CD14-positive monocyte (primary cell): ENCODE measurements at regions not wholly inside any gene's neighbourhood (a gene's known extent, or its start where the extent isn't known, plus 50 kb on each side); places are given as distances from the start of the nearest gene placed in this dataset.

Experiments
- DNase-seq, 3 donors: peaks; one replicate each; pipeline ENCODE4 v3.0.0-alpha.2; 2011 to 2022
- H2AFZ ChIP-seq: 2 replicates; pipeline ENCODE4 v1.6.0; 2012; ENCODE audit warnings: mild to moderate bottlenecking, low read depth, low read length, inconsistent platforms; ENCODE audit not compliant: insufficient read depth, poor library complexity, severe bottlenecking
- H3K27ac ChIP-seq, 2 donors: 1 replicate in 1 of 2; 2 replicates in 1 of 2; pipeline ENCODE4 v1.5.1; 2012 to 2013; ENCODE audit warnings: low read length in 2 of 2, control low read depth in 1 of 2, inconsistent platforms in 1 of 2, low read depth in 1 of 2, mild to moderate bottlenecking in 1 of 2
- H3K27me3 ChIP-seq, 2 donors: one replicate each; pipeline versions ENCODE4 v1.6.0 to v1.6.1; 2011 to 2013; ENCODE audit warnings: low read length in 2 of 2; ENCODE audit not compliant: control insufficient read depth in 2 of 2, insufficient read depth in 2 of 2
- H3K36me3 ChIP-seq, 2 donors: replicated peaks in 1 of 2; 1 replicate in 1 of 2; 2 replicates in 1 of 2; pipeline versions ENCODE4 v1.5.1 to v1.6.1; 2012 to 2013; ENCODE audit warnings: low read length in 2 of 2, control low read depth in 1 of 2, inconsistent platforms in 1 of 2, mild to moderate bottlenecking in 1 of 2; ENCODE audit not compliant: insufficient read depth in 2 of 2, control insufficient read depth in 1 of 2
- H3K4me1 ChIP-seq, 2 donors: 1 replicate in 1 of 2; 2 replicates in 1 of 2; pipeline versions ENCODE4 v1.5.1 to v1.6.1; 2012 to 2013; ENCODE audit warnings: low read length in 2 of 2, control low read depth in 1 of 2, inconsistent platforms in 1 of 2, mild to moderate bottlenecking in 1 of 2, moderate library complexity in 1 of 2; ENCODE audit not compliant: insufficient read depth in 2 of 2, control insufficient read depth in 1 of 2
- H3K4me2 ChIP-seq: replicated peaks from 2 replicates; pipeline ENCODE3; 2012; ENCODE audit warnings: low read length, moderate library complexity, mild to moderate bottlenecking; ENCODE audit not compliant: poor library complexity, severe bottlenecking; ENCODE audit errors: extremely low read depth
- H3K4me3 ChIP-seq, 3 experiments: fragments of 200-600 bp in 1 of 3; sonication (generic) in 1 of 3; replicated peaks in 1 of 3; 1 replicate in 2 of 3; 2 replicates in 1 of 3; pipeline ENCODE4 v1.5.1; 2011 to 2013; ENCODE audit warnings: low read length in 3 of 3, mild to moderate bottlenecking in 3 of 3, control low read depth in 2 of 3, low read depth in 2 of 3, inconsistent platforms in 1 of 3, moderate library complexity in 1 of 3
- H3K79me2 ChIP-seq: 2 replicates; pipeline ENCODE4 v1.6.0; 2012; ENCODE audit warnings: mild to moderate bottlenecking, control low read depth, inconsistent platforms, low read length, moderate library complexity; ENCODE audit not compliant: insufficient read depth
- H3K9ac ChIP-seq: 2 replicates; pipeline ENCODE4 v1.6.0; 2017; ENCODE audit warnings: low read length, mild to moderate bottlenecking; ENCODE audit not compliant: insufficient read depth, poor library complexity, severe bottlenecking
- H3K9me3 ChIP-seq, 2 donors: replicated peaks in 1 of 2; 1 replicate in 1 of 2; 2 replicates in 1 of 2; pipeline versions ENCODE4 v1.5.1 to v1.6.1; 2012 to 2013; ENCODE audit warnings: low read length in 2 of 2, control low read depth in 1 of 2; ENCODE audit not compliant: control insufficient read depth in 1 of 2, insufficient read depth in 1 of 2
- H4K20me1 ChIP-seq: 2 replicates; pipeline ENCODE4 v1.6.0; 2012; ENCODE audit warnings: mild to moderate bottlenecking, low read length, control low read depth, moderate library complexity; ENCODE audit not compliant: insufficient read depth
- H3K27ac Mint-ChIP-seq, 7 donors: one replicate each; pipeline ENCODE4 v1.8.0; 2020; ENCODE audit warnings: mild to moderate bottlenecking in 7 of 7, mixed read lengths in 7 of 7, moderate library complexity in 6 of 7, inconsistent platforms in 2 of 7
- H3K27me3 Mint-ChIP-seq, 3 donors: one replicate each; pipeline ENCODE4 v1.8.0; 2021 to 2022; ENCODE audit warnings: low read depth in 3 of 3, mild to moderate bottlenecking in 3 of 3, mixed read lengths in 3 of 3, moderate library complexity in 3 of 3, inconsistent platforms in 1 of 3
- H3K36me3 Mint-ChIP-seq, 2 donors: one replicate each; pipeline ENCODE4 v1.8.0; 2020; ENCODE audit warnings: mixed read lengths in 2 of 2, inconsistent platforms in 1 of 2, mild to moderate bottlenecking in 1 of 2
- H3K4me1 Mint-ChIP-seq: one replicate; pipeline ENCODE4 v1.8.0; 2020; ENCODE audit warnings: mild to moderate bottlenecking, mixed read lengths
- H3K4me3 Mint-ChIP-seq, 2 donors: one replicate each; pipeline ENCODE4 v1.8.0; 2020; ENCODE audit warnings: mild to moderate bottlenecking in 2 of 2, mixed read lengths in 2 of 2, moderate library complexity in 1 of 2
- H3K9me3 Mint-ChIP-seq, 7 donors: one replicate each; pipeline ENCODE4 v1.8.0; 2020 to 2022; ENCODE audit warnings: mixed read lengths in 7 of 7, mild to moderate bottlenecking in 6 of 7, moderate library complexity in 6 of 7, inconsistent platforms in 2 of 7
- WGBS: methylation state at CpG from one replicate; pipeline ENCODE4 v1.1.5; 2013; ENCODE audit warnings: missing lambda C conversion rate; ENCODE audit not compliant: insufficient coverage; 5-methylcytosine and 5-hydroxymethylcytosine counted together
- intact Hi-C, 2 donors: fragments of 100-400 bp; cut with micrococcal nuclease; formaldehyde crosslinking; loops; one replicate each; pipeline versions ENCODE4 v1.15.0 to v1.15.1; 2023
- TF ChIP-seq, protein P1 (sequence below): fragments of 200-600 bp; IDR thresholded peaks from one replicate; pipeline ENCODE4 v1.8.0; 2022; ENCODE audit warnings: antibody characterized with exemption, mild to moderate bottlenecking

DNA sequence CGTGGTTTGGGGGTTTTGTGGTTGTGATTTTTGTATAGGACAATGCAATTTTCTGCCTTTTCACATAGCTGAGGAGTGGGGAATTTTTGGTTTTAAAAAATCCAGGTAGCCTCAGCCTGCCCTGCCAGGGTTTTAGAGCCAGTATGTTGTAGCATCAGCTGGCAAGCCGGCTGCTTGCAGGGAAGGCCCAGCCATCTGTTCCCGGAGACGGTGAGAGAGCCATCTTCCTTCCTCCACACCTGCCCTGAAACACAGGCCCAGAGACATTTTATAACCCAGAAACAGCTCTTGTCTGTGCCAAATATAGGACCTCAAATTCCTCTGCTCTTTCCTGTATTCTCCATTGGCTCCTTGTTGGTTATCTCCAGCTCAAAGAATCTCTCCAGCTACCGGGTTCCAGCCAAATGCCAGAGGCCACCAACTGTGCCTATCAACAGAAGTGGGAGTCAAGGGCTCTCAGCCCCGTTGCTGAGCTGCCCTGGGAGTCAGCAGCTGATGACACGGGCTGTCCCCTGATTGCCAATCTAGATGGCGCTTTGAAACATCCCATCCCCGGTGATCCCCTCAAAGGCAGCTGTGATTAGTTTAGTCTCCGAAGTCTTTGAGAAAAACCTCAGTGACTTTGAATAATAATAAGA, 595.2 kb downstream of the MID1IP1 start:
- no peaks in the 10 kb centered on the region for H3K27me3 ChIP-seq
- peaks cover 5 to 8% (median 6%) of the 10 kb centered on the region in 3 donors for H3K27me3 Mint-ChIP-seq
- no peaks in the 10 kb centered on the region for H3K79me2 ChIP-seq
- TF ChIP-seq, protein P1, sequence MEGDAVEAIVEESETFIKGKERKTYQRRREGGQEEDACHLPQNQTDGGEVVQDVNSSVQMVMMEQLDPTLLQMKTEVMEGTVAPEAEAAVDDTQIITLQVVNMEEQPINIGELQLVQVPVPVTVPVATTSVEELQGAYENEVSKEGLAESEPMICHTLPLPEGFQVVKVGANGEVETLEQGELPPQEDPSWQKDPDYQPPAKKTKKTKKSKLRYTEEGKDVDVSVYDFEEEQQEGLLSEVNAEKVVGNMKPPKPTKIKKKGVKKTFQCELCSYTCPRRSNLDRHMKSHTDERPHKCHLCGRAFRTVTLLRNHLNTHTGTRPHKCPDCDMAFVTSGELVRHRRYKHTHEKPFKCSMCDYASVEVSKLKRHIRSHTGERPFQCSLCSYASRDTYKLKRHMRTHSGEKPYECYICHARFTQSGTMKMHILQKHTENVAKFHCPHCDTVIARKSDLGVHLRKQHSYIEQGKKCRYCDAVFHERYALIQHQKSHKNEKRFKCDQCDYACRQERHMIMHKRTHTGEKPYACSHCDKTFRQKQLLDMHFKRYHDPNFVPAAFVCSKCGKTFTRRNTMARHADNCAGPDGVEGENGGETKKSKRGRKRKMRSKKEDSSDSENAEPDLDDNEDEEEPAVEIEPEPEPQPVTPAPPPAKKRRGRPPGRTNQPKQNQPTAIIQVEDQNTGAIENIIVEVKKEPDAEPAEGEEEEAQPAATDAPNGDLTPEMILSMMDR = no peak
- H3K27ac Mint-ChIP-seq = no peak overlapping the region
- no peak for DNase-seq
- peaks cover 0 to 2% (median 0%) of the 10 kb centered on the region in 7 donors for H3K9me3 Mint-ChIP-seq
- no peaks in the 10 kb centered on the region for H3K36me3 ChIP-seq
- H3K9me3 ChIP-seq = no peaks in the 10 kb centered on the region
- intact Hi-C loops = no loop called here
- no peak overlapping the region for H3K4me2 ChIP-seq
- no peaks in the 10 kb centered on the region for H3K4me1 ChIP-seq
- no peak overlapping the region for H3K9ac ChIP-seq
- H3K4me3 Mint-ChIP-seq = no peak overlapping the region
- H3K27ac ChIP-seq = no peak overlapping the region
- 100% methylated on average over 2 of the region's 10 CpGs for WGBS
- H3K4me3 ChIP-seq = no peak overlapping the region
- no peaks in the 10 kb centered on the region for H4K20me1 ChIP-seq
- no peak overlapping the region for H2AFZ ChIP-seq
- H3K4me1 Mint-ChIP-seq = no peaks in the 10 kb centered on the region
- no peaks in the 10 kb centered on the region for H3K36me3 Mint-ChIP-seq

- Histone ChIP-seq H3K79me2 (no peaks in the 10 kb centered on the region), H2AFZ (no peak overlapping the region), H3K36me3 (no peaks in the 10 kb centered on the region), H3K27me3 (no peaks in the 10 kb centered on the region), H3K9ac (no peak overlapping the region), H3K4me3 (no peak overlapping the region), H4K20me1 (no peaks in the 10 kb centered on the region), H3K9me3 (no peaks in the 10 kb centered on the region), H3K4me1 (no peaks in the 10 kb centered on the region), H3K4me2 (no peak overlapping the region), H3K27ac (no peak overlapping the region)
- no peaks in the 10 kb centered on the region for H3K4me1 Mint-ChIP-seq
- 91% methylated on average over 8 of the region's 14 CpGs for WGBS
- H3K36me3 Mint-ChIP-seq = no peaks in the 10 kb centered on the region
- no peak for DNase-seq
- TF ChIP-seq, protein P1 = no peak
- H3K27me3 Mint-ChIP-seq = peaks cover 5 to 8% (median 6%) of the 10 kb centered on the region in 3 donors
- intact Hi-C loops = no loop called here
- H3K27ac Mint-ChIP-seq = peak overlapping the region in 1 of 7 donors; percentile 32
- peaks cover 0 to 2% (median 0%) of the 10 kb centered on the region in 7 donors for H3K9me3 Mint-ChIP-seq
- no peak overlapping the region for H3K4me3 Mint-ChIP-seq
These were observed 596.4 kb downstream of the MID1IP1 start for GRCh38 chrX:39397561-39398199.
